ENCODE measurements at regions not wholly inside any gene's neighbourhood (a gene's known extent, or its start where the extent isn't known, plus 50 kb on each side); places are given as distances from the start of the nearest gene placed in this dataset.

DNA sequence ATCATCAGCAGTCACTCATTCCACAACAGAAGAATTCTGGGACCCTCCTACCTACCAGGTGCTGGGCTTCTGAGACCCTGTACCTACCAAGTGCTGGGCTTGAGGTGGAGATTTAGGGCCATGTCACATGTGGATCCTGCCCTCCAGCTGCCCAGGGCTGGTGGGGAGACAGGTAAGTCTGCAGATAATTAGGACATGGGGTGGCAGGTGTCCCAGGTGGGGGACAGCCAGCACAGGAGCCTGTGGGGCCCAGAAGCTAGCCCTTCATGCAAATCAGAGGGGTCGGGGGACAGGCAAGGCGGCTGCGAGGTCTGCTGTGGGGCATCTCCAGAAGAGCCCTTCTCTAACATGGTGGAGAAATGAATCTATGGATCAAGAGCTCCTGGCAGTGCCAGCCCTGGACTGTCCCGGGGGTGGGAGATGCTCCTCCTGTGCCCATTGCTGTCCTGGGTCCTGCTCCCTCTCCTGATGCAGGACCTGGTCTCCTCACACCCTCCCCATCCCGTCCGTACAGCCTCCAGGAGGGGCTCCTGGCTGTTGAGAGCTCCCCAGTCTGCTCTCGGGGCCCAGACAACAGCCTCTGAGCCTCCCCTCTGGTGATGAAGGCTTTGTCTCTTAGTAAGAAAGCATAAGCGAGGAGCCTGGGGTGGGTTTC is 106.3 kb upstream of the GLI2 start:
- no peak overlapping the region for H3K4ac ChIP-seq (replicated peaks; ENCODE audit: insufficient read length, low read depth, low read length)
- H3K36me3 ChIP-seq (ENCODE audit: control insufficient read depth in 2 of 4, insufficient read depth in 4 of 4, low read length in 3 of 4), result no peaks in the 10 kb centered on the region
- H2AK5ac ChIP-seq (ENCODE audit: low read depth, low read length), result no peak overlapping the region
- H4K20me1 ChIP-seq (replicated peaks in 1 of 2; ENCODE audit: control insufficient read depth in 1 of 2, insufficient read depth in 2 of 2, low read length in 2 of 2), result peaks cover 0 to 2% of the 10 kb centered on the region in 2 experiments
- H3K9ac ChIP-seq (replicated peaks in 1 of 4; ENCODE audit: extremely low read depth in 1 of 4, low read depth in 3 of 4, low read length in 3 of 4), result no peak overlapping the region
- H2BK120ac ChIP-seq (replicated peaks; ENCODE audit: low read depth, low read length), result no peak overlapping the region
- no peaks in the 10 kb centered on the region for H3K9me3 ChIP-seq (ENCODE audit: insufficient read depth in 2 of 2, low read depth in 1 of 2, low read length in 1 of 2)
- H3K18ac ChIP-seq (ENCODE audit: extremely low read depth, low read length), result no peak overlapping the region
- peaks cover 0 to 4% (median 0%) of the 10 kb centered on the region in 4 experiments; a peak in 1 of 7 replicates for H3K4me1 ChIP-seq (replicated peaks in 1 of 4; ENCODE audit: control insufficient read depth in 3 of 4, insufficient read depth in 4 of 4, low read length in 3 of 4)
- CTCF ChIA-PET (ENCODE audit: partially characterized antibody), result interaction anchor here (0.8 to 2.5 kb wide), 7 partner anchors 10 to 108 kb away, joined by 3 to 13 read pairs (median 4); no protein-coding TSS in a partner anchor
- no peaks in the 10 kb centered on the region for H3K79me1 ChIP-seq (ENCODE audit: low read depth, low read length)
- peaks cover 2% of the 10 kb centered on the region; the same call in 1 of the 2 replicates for H3K23me2 ChIP-seq (ENCODE audit: low read depth, low read length)
- no peak overlapping the region for H3K14ac ChIP-seq (ENCODE audit: insufficient read length)
- H4K8ac ChIP-seq (ENCODE audit: extremely low read depth, insufficient read depth, low read length), result no peak overlapping the region; the same call in 1 of the 2 replicates
- H4K5ac ChIP-seq (ENCODE audit: insufficient read length, low read depth, low read length), result no peak overlapping the region
- TF ChIP-seq CBX5 (IDR thresholded peaks at IDR 0.05; ENCODE audit: low read depth, low read length), result no peak
- no peak for TF ChIP-seq ASH2L (IDR thresholded peaks at IDR 0.05; ENCODE audit: low read length)
- TF ChIP-seq SIN3A (conservative IDR thresholded peaks at IDR 0.05 in 1 of 2, IDR thresholded peaks at IDR 0.05 in 1 of 2; ENCODE audit: low read depth in 1 of 2, low read length in 2 of 2), result no peak
- no peak for TF ChIP-seq BRCA1 (IDR thresholded peaks at IDR 0.05; ENCODE audit: low read depth, low read length)
- TF ChIP-seq CHD2 (IDR thresholded peaks at IDR 0.05; ENCODE audit: low read length), result no peak
- no peak for TF ChIP-seq TBP (IDR thresholded peaks at IDR 0.05; ENCODE audit: low read depth, low read length)
- no peak for TF ChIP-seq POLR2AphosphoS5 (IDR thresholded peaks at IDR 0.05; ENCODE audit: low read depth, low read length)
- no peak for TF ChIP-seq SIRT6 (IDR thresholded peaks at IDR 0.05; ENCODE audit: low read length)
- no peak overlapping the region for H2AFZ ChIP-seq (ENCODE audit: low read length)
- H2BK15ac ChIP-seq (ENCODE audit: low read length), result no peak overlapping the region
- 83% methylated on average over 7 of the region's 8 CpGs; no CpG with 5 or more reads in 1 of the 2 experiments for WGBS, 2 experiments (ENCODE audit: extremely low coverage in 1 of 2, insufficient coverage in 1 of 2, insufficient read length in 1 of 2, insufficient replicate concordance in 2 of 2, low coverage in 1 of 2, low lambda C conversion rate in 2 of 2, missing lambda C conversion rate in 1 of 2)
- no peak overlapping the region for H3K27ac ChIP-seq (ENCODE audit: low read depth, low read length)
- H2BK12ac ChIP-seq (ENCODE audit: low read depth, low read length), result no peak overlapping the region
- H3K4me3 ChIP-seq (ENCODE audit: extremely low read depth in 1 of 4, insufficient read depth in 2 of 4, low read depth in 3 of 4, low read length in 4 of 4), result no peak overlapping the region
- no peak overlapping the region for H3K56ac ChIP-seq (replicated peaks; ENCODE audit: insufficient read length, low read depth, low read length)
- no peak overlapping the region for H2BK5ac ChIP-seq (ENCODE audit: low read depth, low read length)
- FAIRE-seq (no peak), DNase-seq (ENCODE audit: low read depth in 1 of 2, low spot score in 2 of 2) (no peak)
- POLR2A ChIA-PET (ENCODE audit: partially characterized antibody), result no interaction called here
- H4K91ac ChIP-seq (replicated peaks; ENCODE audit: insufficient read length, low read length), result no peak overlapping the region
- H3K79me2 ChIP-seq (ENCODE audit: control insufficient read depth in 1 of 2, insufficient read depth in 2 of 2, low read length in 2 of 2), result no peaks in the 10 kb centered on the region
- peaks cover 0 to 14% (median 4%) of the 10 kb centered on the region in 4 experiments; a peak in 4 of 7 replicates for H3K27me3 ChIP-seq (replicated peaks in 1 of 4; ENCODE audit: control insufficient read depth in 3 of 4, extremely low read depth in 1 of 4, insufficient read depth in 3 of 4, low read length in 3 of 4)
- no peak overlapping the region for H3K23ac ChIP-seq (ENCODE audit: insufficient read length)
- no peak overlapping the region for H2BK20ac ChIP-seq (ENCODE audit: low read length)
- no peak overlapping the region for H3K4me2 ChIP-seq (ENCODE audit: insufficient read depth in 1 of 2, low read depth in 2 of 2, low read length in 2 of 2)
